ES-I3 (cell line): ENCODE measurements at regions not wholly inside any gene's neighbourhood (a gene's known extent, or its start where the extent isn't known, plus 50 kb on each side); places are given as distances from the start of the nearest gene placed in this dataset.
"Not testable (repeated sequence)": the region's sequence is repeated elsewhere in the genome, so short reads cannot be mapped to it uniquely, and the experiment has no call there.

ENCODE experiments used
- H3K36me3 ChIP-seq: 2 replicates; pipeline ENCODE4 v1.6.1; 2013; ENCODE audit warnings: mild to moderate bottlenecking, low read length, control low read depth, moderate library complexity; ENCODE audit not compliant: insufficient read depth
- H3K4me1 ChIP-seq: 2 replicates; pipeline ENCODE4 v1.6.1; 2013; ENCODE audit warnings: mild to moderate bottlenecking, control low read depth, low read length; ENCODE audit not compliant: insufficient read depth
- H3K9ac ChIP-seq: 2 replicates; pipeline ENCODE4 v1.6.1; 2013; ENCODE audit warnings: low read depth, mild to moderate bottlenecking, low read length, moderate library complexity
- H3K9me3 ChIP-seq: 2 replicates; pipeline ENCODE4 v1.6.1; 2013; ENCODE audit warnings: mild to moderate bottlenecking, low read length, moderate library complexity; ENCODE audit not compliant: control insufficient read depth, insufficient read depth

DNA sequence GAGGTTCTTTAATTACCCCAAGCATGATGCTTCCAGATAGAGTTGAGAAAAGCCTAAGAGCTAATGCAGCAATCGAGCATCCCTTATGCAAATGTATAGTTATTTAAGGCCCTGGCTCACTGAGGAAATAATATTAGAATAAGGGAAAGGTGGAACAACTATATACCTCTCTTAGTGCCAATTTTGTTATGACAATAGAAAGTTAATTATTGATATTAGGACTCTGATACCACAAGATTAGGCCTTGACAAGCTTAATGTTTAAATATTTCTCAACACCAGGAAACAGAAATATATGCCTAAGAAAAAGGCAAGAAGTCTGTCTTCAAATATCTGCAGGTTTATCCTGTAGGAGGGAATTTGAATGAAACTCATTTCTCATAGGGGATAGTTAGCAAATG, 371.0 kb downstream of the PRELID2 start:
- Histone ChIP-seq H3K4me1 (no peaks in the 10 kb centered on the region), H3K9ac (no peak overlapping the region), H3K36me3 (no peaks in the 10 kb centered on the region), H3K9me3 (no peaks in the 10 kb centered on the region)

DNA sequence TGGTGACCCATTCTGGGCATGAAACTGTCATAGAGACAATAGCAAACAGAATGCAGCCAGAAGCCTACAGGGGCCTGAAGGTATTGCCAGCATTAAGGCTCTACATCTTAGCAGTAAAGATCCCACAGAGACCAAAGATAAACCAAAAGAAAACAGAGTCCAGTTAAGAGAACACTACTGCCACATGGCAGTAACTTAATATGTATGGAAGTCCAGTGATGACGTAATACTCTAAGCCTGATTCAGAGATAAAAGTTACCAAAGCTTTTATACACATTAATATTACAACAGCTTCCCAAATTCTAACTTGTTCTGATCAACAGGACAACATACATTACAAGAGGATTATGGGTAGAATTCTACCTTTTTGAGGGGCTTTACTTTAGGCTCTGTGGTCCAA, 371.5 kb downstream of the PRELID2 start:
- Histone ChIP-seq H3K4me1 (no peaks in the 10 kb centered on the region), H3K36me3 (no peaks in the 10 kb centered on the region), H3K9ac (no peak overlapping the region), H3K9me3 (no peaks in the 10 kb centered on the region)

DNA sequence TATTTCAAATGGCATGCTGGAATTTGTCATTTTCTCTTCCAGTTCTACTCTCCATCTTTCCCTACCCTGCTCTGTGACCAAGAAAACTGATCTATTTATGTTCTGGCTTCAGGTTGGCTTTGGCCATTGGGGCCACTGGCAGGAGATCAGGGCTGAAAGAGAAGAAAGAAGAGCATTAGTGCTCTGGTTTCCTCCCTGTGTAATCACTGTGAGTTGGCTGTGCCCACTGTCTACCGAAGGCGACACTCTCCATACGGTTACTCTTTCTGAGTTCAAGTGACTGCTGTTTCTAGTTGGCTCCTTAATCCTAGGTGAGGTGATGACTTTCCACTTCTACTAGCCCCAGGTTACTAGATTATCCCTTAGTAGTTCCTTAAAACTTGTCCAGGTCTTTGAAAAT, 372.6 kb downstream of the PRELID2 start:
- no peaks in the 10 kb centered on the region for H3K4me1 ChIP-seq
- no peaks in the 10 kb centered on the region for H3K9me3 ChIP-seq
- no peaks in the 10 kb centered on the region for H3K36me3 ChIP-seq
- no peak overlapping the region for H3K9ac ChIP-seq

DNA sequence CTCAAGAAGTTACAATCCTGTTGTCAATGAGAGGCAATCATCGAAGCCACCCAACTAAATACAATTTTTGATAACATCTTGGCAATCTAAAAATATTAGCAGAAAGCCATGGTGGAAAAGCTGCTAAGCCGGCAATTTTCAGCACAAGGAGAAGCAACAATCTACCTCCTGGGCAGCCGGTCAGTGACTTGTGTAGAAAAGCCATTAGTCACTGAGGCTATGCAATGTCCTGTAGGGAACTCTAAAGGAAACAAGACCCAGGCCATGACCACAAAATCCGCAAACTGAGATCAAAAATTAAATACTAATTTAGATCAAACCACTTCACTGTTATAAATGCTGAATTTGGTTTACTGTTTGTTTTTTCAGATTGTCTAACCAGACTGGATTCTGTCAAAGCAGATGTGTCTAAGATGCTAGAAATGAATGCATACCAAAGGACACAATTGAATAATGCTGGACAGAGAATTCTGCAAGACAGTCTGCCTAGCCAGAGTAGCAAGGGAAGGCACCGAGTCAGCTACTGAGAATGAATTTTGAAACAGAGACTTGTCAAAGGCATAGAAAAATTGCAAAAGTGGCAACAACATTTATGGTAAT, 384.8 kb downstream of the PRELID2 start:
- H3K36me3 ChIP-seq: no peaks in the 10 kb centered on the region
- no peaks in the 10 kb centered on the region; the same call in 1 of the 2 replicates for H3K4me1 ChIP-seq
- no peaks in the 10 kb centered on the region for H3K9me3 ChIP-seq
- H3K9ac ChIP-seq: no peak overlapping the region

DNA sequence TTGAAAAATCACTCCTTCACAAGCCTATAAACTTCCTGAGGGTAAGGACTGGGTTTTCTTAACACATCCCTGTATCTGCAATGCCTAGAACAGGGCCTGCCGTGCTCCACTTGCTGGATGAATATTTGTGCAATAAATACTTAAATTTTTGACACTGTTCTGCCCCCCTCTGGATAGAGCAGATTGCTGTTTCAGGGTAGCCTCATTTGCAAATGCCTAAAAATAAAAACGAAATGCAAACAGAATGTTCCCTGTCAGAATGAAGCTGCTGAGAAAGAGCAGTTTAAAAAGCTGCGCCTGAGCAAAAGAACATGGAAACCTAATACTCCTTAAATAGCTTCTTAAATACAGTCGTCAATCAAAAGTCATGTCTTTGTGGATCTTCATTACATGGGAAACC, 385.3 kb downstream of the PRELID2 start:
- Histone ChIP-seq H3K9me3 (no peaks in the 10 kb centered on the region), H3K9ac (no peak overlapping the region), H3K4me1 (no peaks in the 10 kb centered on the region; the same call in 1 of the 2 replicates), H3K36me3 (no peaks in the 10 kb centered on the region)

DNA sequence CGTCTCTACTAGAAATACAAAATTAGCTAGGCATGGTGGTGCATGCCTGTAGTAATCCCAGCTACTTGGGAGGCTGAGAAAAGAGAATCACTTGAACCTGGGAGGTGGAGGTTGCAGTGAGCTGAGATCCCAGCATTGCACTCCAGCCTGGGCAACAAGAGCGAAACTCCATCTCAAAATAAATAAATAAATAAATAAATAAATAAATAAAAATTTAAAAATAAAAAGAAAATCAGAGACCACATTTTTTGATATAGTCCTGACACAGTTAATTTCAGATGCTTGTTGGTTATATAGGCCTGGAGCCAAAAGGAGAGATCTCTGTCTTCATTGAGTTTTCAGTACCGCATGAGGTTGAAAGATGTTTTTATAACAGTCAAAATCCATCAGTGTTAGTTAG, 388.3 kb downstream of the PRELID2 start:
- not testable (repeated sequence) for H3K9me3 ChIP-seq, H3K9ac ChIP-seq, H3K36me3 ChIP-seq, H3K4me1 ChIP-seq

DNA sequence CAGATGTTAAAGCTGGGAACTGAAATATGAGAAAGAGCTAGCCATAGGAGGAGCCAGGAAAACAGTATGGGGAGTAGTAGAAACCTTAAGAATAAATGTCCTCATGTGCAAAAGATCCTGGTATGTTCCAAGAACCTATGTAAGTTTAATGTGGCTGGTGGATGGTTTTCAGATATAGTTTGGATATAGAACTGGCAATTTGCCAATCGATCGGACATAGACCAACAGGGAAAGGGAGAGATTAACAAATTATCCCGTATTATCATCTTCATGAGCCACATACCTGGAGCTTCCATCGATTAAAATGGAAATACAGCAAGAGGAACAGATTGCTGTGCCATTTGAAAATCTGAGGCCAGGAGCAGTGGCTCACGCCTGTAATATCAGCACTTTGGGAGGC, 388.7 kb downstream of the PRELID2 start:
- no peaks in the 10 kb centered on the region for H3K36me3 ChIP-seq
- H3K9me3 ChIP-seq: no peaks in the 10 kb centered on the region
- no peaks in the 10 kb centered on the region; the same call in 1 of the 2 replicates for H3K4me1 ChIP-seq
- H3K9ac ChIP-seq: no peak overlapping the region

DNA sequence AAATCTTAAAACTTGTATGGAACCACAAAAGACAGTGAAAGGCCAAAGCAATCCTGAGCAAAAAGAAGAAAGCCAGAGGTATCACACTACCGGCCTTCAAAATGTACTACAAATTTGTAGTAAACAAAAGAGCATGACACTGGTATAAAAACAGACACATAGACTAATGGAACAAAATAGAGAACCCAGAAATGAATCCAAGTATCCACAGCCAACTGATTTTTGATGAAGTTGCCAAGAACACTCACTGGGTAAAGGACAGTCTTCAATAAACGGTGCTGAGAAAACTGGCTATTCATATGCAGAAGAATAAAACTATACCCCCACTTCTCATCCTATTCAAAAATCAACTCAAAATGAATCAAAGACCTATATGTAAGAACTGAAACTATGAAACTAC, 390.1 kb downstream of the PRELID2 start:
- no peaks in the 10 kb centered on the region for H3K36me3 ChIP-seq
- H3K9ac ChIP-seq: no peak overlapping the region
- no peaks in the 10 kb centered on the region; the same call in 1 of the 2 replicates for H3K4me1 ChIP-seq
- H3K9me3 ChIP-seq: no peaks in the 10 kb centered on the region

DNA sequence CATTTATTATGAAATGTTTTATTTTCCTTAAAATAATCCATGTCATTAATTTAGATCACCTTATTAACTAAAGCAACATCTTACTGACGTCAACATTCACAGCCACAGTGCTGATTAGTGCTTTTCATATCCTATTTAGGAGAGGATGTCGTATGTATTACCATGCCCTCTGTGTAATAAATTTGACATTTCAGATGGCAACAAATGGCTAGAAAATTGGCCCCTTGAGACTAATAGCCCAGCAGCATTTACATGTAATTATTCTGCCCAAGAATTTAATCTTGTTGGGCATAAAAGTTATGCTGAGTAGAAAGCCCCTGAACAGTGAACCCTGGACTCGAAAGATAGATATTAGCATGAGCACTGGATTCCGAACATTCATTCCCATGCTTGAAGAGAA, 391.2 kb downstream of the PRELID2 start:
- Histone ChIP-seq H3K36me3 (no peaks in the 10 kb centered on the region; the same call in 1 of the 2 replicates), H3K9me3 (no peaks in the 10 kb centered on the region), H3K4me1 (no peaks in the 10 kb centered on the region), H3K9ac (no peak overlapping the region)

DNA sequence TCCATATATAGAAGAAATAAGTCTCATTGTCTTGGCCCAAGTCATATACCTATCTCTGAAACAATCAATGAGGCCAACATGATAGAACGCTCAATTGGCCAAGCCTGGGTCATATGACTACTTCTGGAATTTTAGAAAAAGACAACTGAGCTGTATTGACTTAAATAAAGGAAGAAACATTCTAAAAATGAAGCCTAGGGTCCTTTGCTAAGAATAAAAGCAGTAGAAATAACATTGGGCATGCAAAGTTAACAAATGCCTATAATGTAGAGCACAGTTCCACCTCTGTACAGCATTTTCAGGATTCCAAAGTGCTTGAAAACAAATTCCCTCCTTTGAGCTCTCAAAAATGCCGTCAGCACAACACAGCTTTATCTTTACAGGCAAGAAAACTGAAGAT, 391.8 kb downstream of the PRELID2 start:
- Histone ChIP-seq H3K9ac (no peak overlapping the region), H3K4me1 (no peaks in the 10 kb centered on the region), H3K36me3 (no peaks in the 10 kb centered on the region; the same call in 1 of the 2 replicates), H3K9me3 (no peaks in the 10 kb centered on the region)

DNA sequence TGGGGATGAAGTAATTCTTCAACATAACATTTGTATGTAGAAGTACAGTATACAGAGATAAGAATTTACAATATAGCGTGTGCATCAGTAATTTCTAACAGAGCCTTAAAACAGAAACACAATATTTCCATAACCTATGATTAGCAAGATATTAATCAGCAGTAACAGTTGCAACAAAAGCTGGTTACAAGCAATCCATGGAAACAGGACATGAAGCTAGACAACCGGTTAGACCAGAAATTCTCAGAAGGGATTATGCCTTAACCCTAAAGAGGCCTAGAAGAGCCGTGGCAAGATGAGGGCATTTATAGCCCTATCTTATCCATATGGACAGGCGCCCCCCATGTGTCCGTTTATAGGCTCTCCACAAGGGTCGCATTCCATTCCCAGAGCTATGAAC, 392.5 kb downstream of the PRELID2 start:
- not testable (repeated sequence) for H3K36me3 ChIP-seq, H3K9me3 ChIP-seq, H3K9ac ChIP-seq, H3K4me1 ChIP-seq

DNA sequence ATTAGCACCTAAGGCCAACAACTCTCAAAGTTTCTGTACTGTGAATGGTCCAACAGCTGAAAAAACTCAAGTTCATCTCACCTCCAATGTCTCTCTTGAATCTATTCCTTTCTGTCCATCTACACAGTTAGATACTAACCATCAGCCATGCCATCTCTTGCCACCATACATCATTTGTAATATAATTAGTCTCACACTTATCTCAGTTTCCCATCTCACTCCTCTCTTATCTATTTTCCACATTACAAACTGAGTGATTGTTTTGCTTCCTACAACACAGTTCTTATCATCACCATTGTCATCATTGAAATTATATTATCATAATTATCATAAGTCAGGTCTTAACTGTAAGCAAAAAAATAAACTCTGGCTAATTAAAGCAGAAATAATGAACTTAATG, 393.9 kb downstream of the PRELID2 start:
- no peak overlapping the region for H3K9ac ChIP-seq
- no peaks in the 10 kb centered on the region; the same call in 1 of the 2 replicates for H3K36me3 ChIP-seq
- no peaks in the 10 kb centered on the region for H3K9me3 ChIP-seq
- no peaks in the 10 kb centered on the region for H3K4me1 ChIP-seq

DNA sequence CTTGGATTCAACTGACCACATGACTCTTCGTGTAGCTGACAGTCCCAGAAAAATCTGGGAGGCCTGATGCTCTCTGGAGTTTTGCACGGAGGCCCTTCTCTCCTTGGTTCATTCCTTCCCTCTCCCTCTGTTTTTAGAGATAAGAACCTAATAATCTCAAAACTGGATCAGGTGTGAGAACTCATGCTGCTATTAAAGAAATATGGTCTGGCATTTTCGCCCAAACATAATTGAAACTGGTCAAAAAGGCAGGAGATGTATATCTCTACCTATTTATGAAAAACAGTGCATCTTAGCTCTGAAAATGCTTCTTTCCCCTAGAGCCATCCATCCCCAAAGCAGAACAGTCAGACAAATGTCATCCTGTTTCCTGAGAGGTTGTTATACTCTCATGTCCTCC, 397.5 kb downstream of the PRELID2 start:
- no peaks in the 10 kb centered on the region; the same call in 1 of the 2 replicates for H3K36me3 ChIP-seq
- no peaks in the 10 kb centered on the region for H3K4me1 ChIP-seq
- H3K9me3 ChIP-seq: no peaks in the 10 kb centered on the region
- no peak overlapping the region for H3K9ac ChIP-seq

DNA sequence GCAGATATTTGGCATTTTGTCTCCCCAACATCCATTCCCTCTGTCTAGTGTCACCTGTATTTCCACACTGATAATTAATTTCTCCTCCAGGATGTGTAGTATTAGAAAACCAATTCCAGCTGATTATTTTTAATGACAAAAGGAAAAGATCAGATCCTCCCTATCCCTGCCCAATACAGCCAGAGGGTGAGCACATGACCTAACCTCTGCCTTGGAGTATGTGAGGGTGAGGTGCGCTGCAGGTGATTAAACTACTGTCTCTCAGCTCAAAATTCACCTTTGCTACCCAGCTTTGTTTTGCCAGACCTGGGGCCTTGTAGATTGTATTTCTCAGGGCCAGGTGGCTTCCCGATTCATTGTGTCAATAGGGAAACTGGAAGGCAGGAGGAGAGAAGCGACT, 402.1 kb downstream of the PRELID2 start:
- Histone ChIP-seq H3K4me1 (no peaks in the 10 kb centered on the region), H3K36me3 (no peaks in the 10 kb centered on the region), H3K9me3 (no peaks in the 10 kb centered on the region), H3K9ac (no peak overlapping the region)

DNA sequence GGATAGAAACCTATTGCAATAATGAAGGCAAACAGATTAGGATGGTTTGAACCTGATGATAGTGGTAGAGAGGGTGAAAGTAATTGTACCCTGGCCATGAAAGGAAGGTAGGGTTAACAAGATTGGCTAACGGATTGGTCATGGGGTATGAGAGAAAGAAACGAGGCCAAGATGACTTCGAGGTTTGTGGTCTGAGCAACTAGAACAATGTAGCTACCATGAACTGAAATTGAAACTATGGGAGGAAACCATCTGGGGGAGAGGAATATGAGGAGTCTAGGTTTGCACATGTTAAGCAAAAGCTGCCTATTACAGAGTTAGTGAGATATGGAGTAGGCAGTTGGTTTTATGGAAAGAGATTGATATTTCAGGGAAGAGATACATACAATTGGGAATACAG, 406.0 kb downstream of the PRELID2 start:
- Histone ChIP-seq H3K9ac (no peak overlapping the region), H3K9me3 (no peaks in the 10 kb centered on the region), H3K4me1 (no peaks in the 10 kb centered on the region), H3K36me3 (no peaks in the 10 kb centered on the region)

DNA sequence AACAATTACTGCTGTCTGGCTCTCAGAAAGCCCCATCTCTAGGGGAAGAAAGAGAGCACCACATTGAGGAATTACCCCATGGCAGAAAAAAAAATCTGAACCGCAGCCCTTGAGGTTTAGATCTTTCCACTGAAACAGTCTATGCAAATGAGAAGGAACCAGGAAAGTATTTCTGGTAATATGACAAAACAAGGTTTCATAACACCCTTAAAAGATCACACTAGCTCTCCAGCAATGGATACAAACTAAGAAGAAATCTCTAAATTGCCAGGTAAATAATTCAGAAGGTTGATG, 427.1 kb downstream of the PRELID2 start:
- Histone ChIP-seq H3K4me1 (no peaks in the 10 kb centered on the region), H3K36me3 (no peaks in the 10 kb centered on the region), H3K9ac (no peak overlapping the region), H3K9me3 (peaks cover 7% of the 10 kb centered on the region; the same call in 1 of the 2 replicates)
